Osteoblast (primary cell): ENCODE measurements at regions not wholly inside any gene's neighbourhood (a gene's known extent, or its start where the extent isn't known, plus 50 kb on each side); places are given as distances from the start of the nearest gene placed in this dataset.
"Not testable (repeated sequence)": the region's sequence is repeated elsewhere in the genome, so short reads cannot be mapped to it uniquely, and the experiment has no call there.

Source experiments
- DNase-seq: peaks from one replicate; pipeline ENCODE4 v3.0.0; 2011; ENCODE audit warnings: low spot score, mixed read lengths; ENCODE audit not compliant: insufficient read length; ENCODE audit errors: missing footprints
- H2AFZ ChIP-seq: 2 replicates; pipeline ENCODE4 v1.6.0; 2011; ENCODE audit warnings: mild to moderate bottlenecking, low read length
- H3K27ac ChIP-seq: 2 replicates; pipeline ENCODE4 v1.5.1; 2011; ENCODE audit warnings: mild to moderate bottlenecking, low read depth, low read length, moderate library complexity
- H3K27me3 ChIP-seq: 2 replicates; pipeline ENCODE4 v1.6.0; 2012; ENCODE audit warnings: mild to moderate bottlenecking, control low read depth, inconsistent platforms, low read length, moderate library complexity; ENCODE audit not compliant: insufficient read depth
- H3K36me3 ChIP-seq: 2 replicates; pipeline ENCODE4 v1.5.1; 2011; ENCODE audit warnings: mild to moderate bottlenecking, low read length, control low read depth, moderate library complexity; ENCODE audit not compliant: insufficient read depth
- H3K4me1 ChIP-seq: 2 replicates; pipeline ENCODE4 v1.5.1; 2011; ENCODE audit warnings: mild to moderate bottlenecking, low read length, control low read depth, moderate library complexity; ENCODE audit not compliant: insufficient read depth
- H3K4me2 ChIP-seq: 2 replicates; pipeline ENCODE4 v1.6.0; 2011; ENCODE audit warnings: mild to moderate bottlenecking, low read length; ENCODE audit not compliant: insufficient read depth
- H3K4me3 ChIP-seq: fragments of 200-600 bp; sonication (generic); 3 replicates; pipeline ENCODE4 v1.5.1; 2012; ENCODE audit warnings: mild to moderate bottlenecking, low read length, inconsistent platforms; ENCODE audit not compliant: insufficient read depth
- H3K79me2 ChIP-seq: 2 replicates; pipeline ENCODE4 v1.6.0; 2012; ENCODE audit warnings: mild to moderate bottlenecking, low read length, control low read depth, inconsistent platforms; ENCODE audit not compliant: insufficient read depth
- H3K9me3 ChIP-seq: 2 replicates; pipeline ENCODE4 v1.5.1; 2011; ENCODE audit warnings: low read depth, low read length, control low read depth
- H4K20me1 ChIP-seq: 2 replicates; pipeline ENCODE4 v1.6.0; 2012; ENCODE audit warnings: mild to moderate bottlenecking, low read length, control low read depth; ENCODE audit not compliant: insufficient read depth
- CTCF ChIP-seq: IDR thresholded peaks from 2 replicates; pipeline ENCODE4 v1.5.1; 2011; ENCODE audit warnings: mild to moderate bottlenecking, low read depth, low read length, moderate library complexity; ENCODE audit errors: extremely low read depth

GRCh38 chr15:34528055-34528754, 55.2 kb downstream of the GOLGA8B start:
- not testable (repeated sequence) for H3K27me3 ChIP-seq, DNase-seq, H2AFZ ChIP-seq, H3K4me3 ChIP-seq, H3K79me2 ChIP-seq, H3K36me3 ChIP-seq, H4K20me1 ChIP-seq, H3K4me2 ChIP-seq, H3K9me3 ChIP-seq, H3K27ac ChIP-seq, H3K4me1 ChIP-seq

- not testable (repeated sequence) for H3K36me3 ChIP-seq, DNase-seq
These were observed 55.8 kb downstream of the GOLGA8B start for GRCh38 chr15:34527641-34528040.

GRCh38 chr15:34523849-34524248, 59.6 kb downstream of the GOLGA8B start:
- not testable (repeated sequence) for H3K27ac ChIP-seq, H4K20me1 ChIP-seq, H3K27me3 ChIP-seq, H3K4me2 ChIP-seq, H2AFZ ChIP-seq, DNase-seq, H3K9me3 ChIP-seq, H3K36me3 ChIP-seq, H3K4me3 ChIP-seq, H3K4me1 ChIP-seq, H3K79me2 ChIP-seq

More at GRCh38 chr15:34527641-34528040, 55.8 kb downstream of the GOLGA8B start:
- H3K4me1 ChIP-seq, H3K79me2 ChIP-seq, H2AFZ ChIP-seq, H4K20me1 ChIP-seq, H3K4me2 ChIP-seq, H3K4me3 ChIP-seq, H3K9me3 ChIP-seq, H3K27ac ChIP-seq, H3K27me3 ChIP-seq: not testable (repeated sequence)

GRCh38 chr15:34522601-34523000, 60.9 kb downstream of the GOLGA8B start:
- not testable (repeated sequence) for DNase-seq, H3K27ac ChIP-seq, H3K9me3 ChIP-seq, H3K27me3 ChIP-seq, H3K4me3 ChIP-seq, H3K4me2 ChIP-seq, H3K4me1 ChIP-seq, H3K79me2 ChIP-seq, H4K20me1 ChIP-seq, H3K36me3 ChIP-seq, H2AFZ ChIP-seq

GRCh38 chr15:34521802-34522485, 61.5 kb downstream of the GOLGA8B start:
- not testable (repeated sequence) for H2AFZ ChIP-seq, H3K4me3 ChIP-seq, H3K79me2 ChIP-seq, H3K27me3 ChIP-seq, H4K20me1 ChIP-seq, H3K4me2 ChIP-seq, H3K27ac ChIP-seq, H3K9me3 ChIP-seq, H3K36me3 ChIP-seq, DNase-seq, H3K4me1 ChIP-seq

- Histone ChIP-seq H2AFZ (no peak overlapping the region), H3K36me3 (no peaks in the 10 kb centered on the region), H3K27ac (no peak overlapping the region), H3K4me2 (no peak overlapping the region), H3K79me2 (no peaks in the 10 kb centered on the region), H4K20me1 (no peaks in the 10 kb centered on the region), H3K4me3 (no peak overlapping the region), H3K4me1 (no peaks in the 10 kb centered on the region), H3K27me3 (no peaks in the 10 kb centered on the region), H3K9me3 (no peaks in the 10 kb centered on the region)
- no peak for TF ChIP-seq CTCF
- DNase-seq = no peak
These were observed 62.9 kb downstream of the GOLGA8B start for GRCh38 chr15:34520566-34520965.

- H3K4me3 ChIP-seq, H3K9me3 ChIP-seq, H3K27me3 ChIP-seq, H3K79me2 ChIP-seq, DNase-seq, H3K4me2 ChIP-seq, H2AFZ ChIP-seq, H3K36me3 ChIP-seq, H3K27ac ChIP-seq, H4K20me1 ChIP-seq, H3K4me1 ChIP-seq: not testable (repeated sequence)
These were observed 63.4 kb downstream of the GOLGA8B start for GRCh38 chr15:34520010-34520409.
